ENCODE measurements at regions not wholly inside any gene's neighbourhood (a gene's known extent, or its start where the extent isn't known, plus 50 kb on each side); places are given as distances from the start of the nearest gene placed in this dataset.

- TF ChIP-seq ZNF274 (IDR thresholded peaks at IDR 0.05; ENCODE audit: low read depth, low read length) = no peak
- TF ChIP-seq SUZ12 (IDR thresholded peaks at IDR 0.05; ENCODE audit: extremely low read depth, insufficient read depth, insufficient read length) = no peak
- TF ChIP-seq YY1 (IDR thresholded peaks at IDR 0.05; ENCODE audit: insufficient read depth, insufficient read length) = no peak
These were observed 219.8 kb downstream of the CDCA7 start for GRCh38 chr2:173574324-173575112.
